PC-3 (cell line): ENCODE measurements at regions not wholly inside any gene's neighbourhood (a gene's known extent, or its start where the extent isn't known, plus 50 kb on each side); places are given as distances from the start of the nearest gene placed in this dataset.

Experiments
- ATAC-seq: fragments of 200-7000 bp; cut with Tn5 transposase; 2 replicates; pipeline ENCODE4 v1.9.1; 2020; ENCODE audit warnings: mild to moderate bottlenecking, moderate library complexity
- BruUV-seq: library from RNA; stranded (reverse); fragments of 400-500 nt; replicated peaks from 2 replicates; lab custom pipeline; 2021; lab: Mats Ljungman, UMichigan
- CTCF ChIA-PET: fragments of 300-600 bp; sonication (Branson Sonifier 250); formaldehyde crosslinking; loops from one replicate; lab custom pipeline; 2022; ENCODE audit warnings: antibody characterized with exemption; lab: Charles Lee
- POLR2A ChIA-PET: fragments of 300-600 bp; sonication (Branson Sonifier 250); formaldehyde crosslinking; loops from one replicate; lab custom pipeline; 2022; ENCODE audit warnings: antibody characterized with exemption; ENCODE audit not compliant: unreplicated experiment; lab: Charles Lee
- DNase-seq: peaks from one replicate; pipeline ENCODE4 v3.0.0-alpha.2; 2015
- H2AFZ ChIP-seq: fragments of 300-600 bp; sonication (generic); 2 replicates; pipeline ENCODE4 v1.6.0; 2016; ENCODE audit warnings: antibody characterized with exemption, low read length
- H3F3A ChIP-seq: fragments of 300-600 bp; sonication (generic); one replicate; pipeline ENCODE4 v1.6.0; 2017; ENCODE audit warnings: antibody characterized with exemption, low read length, control low read depth, mild to moderate bottlenecking; ENCODE audit not compliant: unreplicated experiment
- H3K27ac ChIP-seq: fragments of 300-600 bp; sonication (generic); 2 replicates; pipeline ENCODE4 v1.5.1; 2016; ENCODE audit warnings: mild to moderate bottlenecking, low read length
- H3K27me3 ChIP-seq: fragments of 300-600 bp; sonication (generic); 2 replicates; pipeline ENCODE4 v1.6.1; 2016; ENCODE audit warnings: low read length, mixed read lengths
- H3K36me3 ChIP-seq: fragments of 300-600 bp; sonication (generic); 2 replicates; pipeline ENCODE4 v1.6.1; 2016; ENCODE audit warnings: low read depth, mixed run types, low read length, mixed read lengths
- H3K4me1 ChIP-seq: fragments of 300-600 bp; sonication (generic); 2 replicates; pipeline ENCODE4 v1.5.1; 2016; ENCODE audit warnings: low read length; ENCODE audit not compliant: insufficient read depth
- H3K4me2 ChIP-seq: fragments of 300-600 bp; sonication (generic); 2 replicates; pipeline ENCODE4 v1.6.0; 2016; ENCODE audit warnings: low read length
- H3K4me3 ChIP-seq: fragments of 300-600 bp; sonication (generic); 2 replicates; pipeline ENCODE4 v1.5.1; 2016; ENCODE audit warnings: mild to moderate bottlenecking, low read length, mixed read lengths
- H3K79me2 ChIP-seq: fragments of 300-600 bp; sonication (generic); 2 replicates; pipeline ENCODE4 v1.6.1; 2017; ENCODE audit warnings: low read length, mixed read lengths
- H3K9ac ChIP-seq: fragments of 300-600 bp; sonication (generic); 2 replicates; pipeline ENCODE4 v1.6.0; 2016; ENCODE audit warnings: mild to moderate bottlenecking, low read length
- H3K9me2 ChIP-seq: fragments of 300-600 bp; sonication (generic); replicated peaks from 2 replicates; pipeline ENCODE4 v1.6.1; 2016; ENCODE audit warnings: mixed run types, low read length, mixed read lengths
- H3K9me3 ChIP-seq: fragments of 300-600 bp; sonication (generic); 2 replicates; pipeline ENCODE4 v1.6.1; 2016; ENCODE audit warnings: low read length, mixed read lengths
- H4K20me1 ChIP-seq: fragments of 300-600 bp; sonication (generic); 2 replicates; pipeline ENCODE4 v1.6.1; 2016; ENCODE audit warnings: low read length, mixed read lengths
- CTCF ChIP-seq: fragments of 300-600 bp; sonication (generic); conservative IDR thresholded peaks from 2 replicates; pipeline ENCODE4 v1.5.1; 2017; ENCODE audit warnings: antibody characterized with exemption, low read depth, mild to moderate bottlenecking, low read length
- EZH2 ChIP-seq: fragments of 300-600 bp; sonication (generic); IDR thresholded peaks from one replicate; pipeline ENCODE4 v1.6.1; 2017; ENCODE audit warnings: antibody characterized with exemption, mild to moderate bottlenecking, low read length; ENCODE audit not compliant: unreplicated experiment
- EZH2phosphoT487 ChIP-seq: fragments of 300-600 bp; sonication (generic); IDR thresholded peaks from 2 replicates; pipeline ENCODE4 v1.6.1; 2018; ENCODE audit warnings: mild to moderate bottlenecking, antibody characterized with exemption, low read length, borderline replicate concordance
- intact Hi-C: fragments of 100-400 bp; cut with micrococcal nuclease; formaldehyde crosslinking; loops from 2 replicates; pipeline ENCODE4 v1.9.0; 2023

- no TSS peak for BruUV-seq
- Histone ChIP-seq H3K9ac (no peak overlapping the region), H3K79me2 (no peaks in the 10 kb centered on the region), H3K27ac (no peak overlapping the region), H3K36me3 (no peaks in the 10 kb centered on the region), H3F3A (no peaks in the 10 kb centered on the region), H3K9me2 (no peaks in the 10 kb centered on the region), H3K9me3 (no peaks in the 10 kb centered on the region), H3K4me1 (no peaks in the 10 kb centered on the region), H3K27me3 (peaks cover 91% of the 10 kb centered on the region), H3K4me3 (no peak overlapping the region), H2AFZ (no peak overlapping the region), H4K20me1 (no peaks in the 10 kb centered on the region), H3K4me2 (no peak overlapping the region)
- ChIA-PET POLR2A (no interaction called here), CTCF (no interaction called here)
- TF ChIP-seq EZH2 = no peak
- no peak for TF ChIP-seq EZH2phosphoT487
- TF ChIP-seq CTCF = no peak
- no peak for DNase-seq
- no peak for ATAC-seq
- intact Hi-C loops = no loop called here
Observed at GRCh38 chr20:59376109-59376841, 75.9 kb downstream of the EDN3 start.

- intact Hi-C loops = no loop called here
- Histone ChIP-seq H3K9ac (no peak overlapping the region), H3K4me1 (no peaks in the 10 kb centered on the region), H3K36me3 (no peaks in the 10 kb centered on the region), H4K20me1 (no peaks in the 10 kb centered on the region), H2AFZ (no peak overlapping the region), H3K4me2 (no peak overlapping the region), H3K9me3 (no peaks in the 10 kb centered on the region), H3F3A (no peaks in the 10 kb centered on the region), H3K79me2 (no peaks in the 10 kb centered on the region), H3K4me3 (no peak overlapping the region), H3K27ac (no peak overlapping the region), H3K9me2 (no peaks in the 10 kb centered on the region), H3K27me3 (peaks cover 91% of the 10 kb centered on the region)
- ATAC-seq = no peak
- ChIA-PET POLR2A (no interaction called here), CTCF (no interaction called here)
- DNase-seq = no peak
- no TSS peak for BruUV-seq
- TF ChIP-seq CTCF = no peak
- no peak for TF ChIP-seq EZH2
- TF ChIP-seq EZH2phosphoT487 = no peak
Observed at GRCh38 chr20:59376998-59377397, 76.6 kb downstream of the EDN3 start.

- DNase-seq = no peak
- Histone ChIP-seq H3K9me2 (no peaks in the 10 kb centered on the region), H4K20me1 (no peaks in the 10 kb centered on the region), H3K9ac (no peak overlapping the region), H3K4me1 (no peaks in the 10 kb centered on the region), H3K36me3 (no peaks in the 10 kb centered on the region), H3K4me3 (no peak overlapping the region), H2AFZ (no peak overlapping the region), H3K4me2 (no peak overlapping the region), H3K9me3 (no peaks in the 10 kb centered on the region), H3F3A (no peaks in the 10 kb centered on the region), H3K79me2 (no peaks in the 10 kb centered on the region), H3K27ac (no peak overlapping the region), H3K27me3 (peaks cover 91% of the 10 kb centered on the region)
- CTCF ChIA-PET = no interaction called here
- ATAC-seq = no peak
- POLR2A ChIA-PET = no interaction called here
- TF ChIP-seq EZH2phosphoT487 = no peak
- TF ChIP-seq EZH2 = no peak
- TF ChIP-seq CTCF = no peak
- intact Hi-C loops = no loop called here
- no TSS peak for BruUV-seq
Observed at GRCh38 chr20:59377842-59378241, 77.4 kb downstream of the EDN3 start.
